Hematopoietic multipotent progenitor cell treated with erythropoietin and hydrocortisone succinate and interleukin-3 and kit ligand, for 4 days (in vitro differentiated cells): ENCODE measurements at regions not wholly inside any gene's neighbourhood (a gene's known extent, or its start where the extent isn't known, plus 50 kb on each side); places are given as distances from the start of the nearest gene placed in this dataset.
A peak's percentile ranks its signal among the peaks of the same experiment; 100 is the strongest.
"Not testable (repeated sequence)": the region's sequence is repeated elsewhere in the genome, so short reads cannot be mapped to it uniquely, and the experiment has no call there.

Source experiments
- DNase-seq: peaks from one replicate; pipeline ENCODE4 v3.0.0-alpha.2; 2015

GRCh38 chr16:25561723-25562122, 130.0 kb upstream of the HS3ST4 start:
- DNase-seq: not testable (repeated sequence)

GRCh38 chr16:25556968-25557312, 134.8 kb upstream of the HS3ST4 start:
- not testable (repeated sequence) for DNase-seq

GRCh38 chr16:25556289-25556967, 135.3 kb upstream of the HS3ST4 start:
- DNase-seq: not testable (repeated sequence)

- peak; percentile 52 for DNase-seq
Measured at GRCh38 chr16:25553711-25554436, 137.9 kb upstream of the HS3ST4 start.

GRCh38 chr16:25550647-25551046, 141.1 kb upstream of the HS3ST4 start:
- no peak for DNase-seq

- DNase-seq: no peak
Measured at GRCh38 chr16:25546791-25547190, 145.0 kb upstream of the HS3ST4 start.

GRCh38 chr16:25544294-25544693, 147.5 kb upstream of the HS3ST4 start:
- no peak for DNase-seq

GRCh38 chr16:25542306-25542705, 149.5 kb upstream of the HS3ST4 start:
- DNase-seq: no peak

GRCh38 chr16:25539767-25540166, 152.0 kb upstream of the HS3ST4 start:
- DNase-seq: not testable (repeated sequence)

GRCh38 chr16:25523183-25523582, 168.6 kb upstream of the HS3ST4 start:
- DNase-seq: no peak

- no peak for DNase-seq
Measured at GRCh38 chr16:25512041-25512440, 179.7 kb upstream of the HS3ST4 start.

- DNase-seq: no peak
Measured at GRCh38 chr16:25509456-25509855, 182.3 kb upstream of the HS3ST4 start.

GRCh38 chr16:25501530-25502255, 190.1 kb upstream of the HS3ST4 start:
- DNase-seq: peak; percentile 1

- DNase-seq: no peak
Measured at GRCh38 chr16:25494292-25494691, 197.5 kb upstream of the HS3ST4 start.

GRCh38 chr16:25493136-25493811, 198.5 kb upstream of the HS3ST4 start:
- no peak for DNase-seq

GRCh38 chr16:25488435-25488834, 203.3 kb upstream of the HS3ST4 start:
- no peak for DNase-seq

- no peak for DNase-seq
Measured at GRCh38 chr16:25487888-25488287, 203.9 kb upstream of the HS3ST4 start.

GRCh38 chr16:25481636-25482035, 210.1 kb upstream of the HS3ST4 start:
- DNase-seq: no peak

GRCh38 chr16:25478476-25478875, 213.3 kb upstream of the HS3ST4 start:
- no peak for DNase-seq

- no peak for DNase-seq
Measured at GRCh38 chr16:25464058-25464457, 206.4 kb upstream of the ZKSCAN2 start.

- DNase-seq: no peak
Measured at GRCh38 chr16:25449802-25450201, 192.2 kb upstream of the ZKSCAN2 start.

GRCh38 chr16:25443994-25444393, 186.3 kb upstream of the ZKSCAN2 start:
- DNase-seq: no peak

GRCh38 chr16:25434064-25434463, 176.4 kb upstream of the ZKSCAN2 start:
- DNase-seq: no peak
